B cell (primary cell): ENCODE measurements at regions not wholly inside any gene's neighbourhood (a gene's known extent, or its start where the extent isn't known, plus 50 kb on each side); places are given as distances from the start of the nearest gene placed in this dataset. TPM values are rescaled to one million over a fixed set of nuclear protein-coding genes. Genes with fewer than 3 reads are reported as not detected.

ENCODE experiments used
- ATAC-seq: fragments of 200-7000 bp; cut with Tn5 transposase; one replicate; pipeline ENCODE4 v1.10.0; 2021; ENCODE audit warnings: low read depth, mild to moderate bottlenecking, moderate number of reproducible peaks, moderate library complexity
- CTCF ChIA-PET: fragments of 350-600 bp; sonication (Branson Sonifier 250); formaldehyde crosslinking; loops from one replicate; lab custom pipeline; 2021; ENCODE audit warnings: antibody characterized with exemption, inconsistent platforms; lab: Charles Lee
- POLR2A ChIA-PET: fragments of 350-600 bp; sonication (Branson Sonifier 250); formaldehyde crosslinking; loops from one replicate; lab custom pipeline; 2021; ENCODE audit warnings: antibody characterized with exemption; lab: Charles Lee
- DNase-seq: peaks from one replicate; pipeline ENCODE4 v3.0.0; 2013
- H2AFZ ChIP-seq: 2 replicates; pipeline ENCODE4 v1.6.1; 2012; ENCODE audit warnings: mild to moderate bottlenecking, low read depth, low read length; ENCODE audit not compliant: insufficient read depth, poor library complexity, severe bottlenecking
- H3K27ac ChIP-seq, 2 donors: 1 replicate in 1 of 2; 2 replicates in 1 of 2; pipeline ENCODE4 v1.5.1; 2012 to 2013; ENCODE audit warnings: low read length in 2 of 2, mild to moderate bottlenecking in 2 of 2, moderate library complexity in 1 of 2
- H3K27me3 ChIP-seq, 4 experiments: fragments of 200-600 bp in 1 of 4; sonication (generic) in 1 of 4; replicated peaks in 1 of 4; 1 replicate in 2 of 4; 2 replicates in 2 of 4; pipeline versions ENCODE4 v1.6.1 to v1.7.0; 2013 to 2016; ENCODE audit warnings: low read length in 3 of 4, mild to moderate bottlenecking in 2 of 4, mixed read lengths in 1 of 4, moderate library complexity in 1 of 4; ENCODE audit not compliant: insufficient read depth in 4 of 4, control insufficient read depth in 3 of 4; ENCODE audit errors: control extremely low read depth in 1 of 4
- H3K36me3 ChIP-seq, 2 experiments: replicated peaks in 1 of 2; 1 replicate in 1 of 2; 2 replicates in 1 of 2; pipeline versions ENCODE4 v1.6.1 to v1.7.1; 2013; ENCODE audit warnings: low read length in 1 of 2; ENCODE audit not compliant: insufficient read depth in 2 of 2, control insufficient read depth in 1 of 2; ENCODE audit errors: control extremely low read depth in 1 of 2, extremely low read depth in 1 of 2
- H3K4me1 ChIP-seq, 2 donors: fragments of 200-600 bp in 1 of 2; sonication (generic) in 1 of 2; 1 replicate in 1 of 2; 2 replicates in 1 of 2; pipeline versions ENCODE4 v1.5.1 to v1.6.1; 2013 to 2017; ENCODE audit warnings: low read length in 2 of 2; ENCODE audit not compliant: control insufficient read depth in 2 of 2, insufficient read depth in 2 of 2
- H3K4me2 ChIP-seq: replicated peaks from 2 replicates; pipeline ENCODE3; 2012; ENCODE audit warnings: mild to moderate bottlenecking, low read depth, low read length; ENCODE audit not compliant: poor library complexity, severe bottlenecking
- H3K4me3 ChIP-seq, 5 experiments: fragments of 200-600 bp in 1 of 5; sonication (generic) in 1 of 5; 1 replicate in 3 of 5; 2 replicates in 2 of 5; pipeline versions ENCODE4 v1.5.1 to v1.7.0; 2011 to 2016; ENCODE audit warnings: low read length in 4 of 5, mild to moderate bottlenecking in 4 of 5, low read depth in 2 of 5, control low read depth in 1 of 5, moderate library complexity in 1 of 5; ENCODE audit not compliant: insufficient read depth in 1 of 5; ENCODE audit errors: control extremely low read depth in 1 of 5, extremely low read depth in 1 of 5
- H3K79me2 ChIP-seq: fragments of 200-600 bp; sonication (generic); one replicate; pipeline ENCODE4 v1.6.0; 2016; ENCODE audit warnings: low read length; ENCODE audit not compliant: control insufficient read depth, insufficient read depth
- H3K9ac ChIP-seq: fragments of 200-600 bp; sonication (generic); 2 replicates; pipeline ENCODE4 v1.6.1; 2017; ENCODE audit warnings: mild to moderate bottlenecking, low read length, moderate library complexity
- H3K9me3 ChIP-seq, 3 donors: one replicate each; pipeline versions ENCODE4 v1.6.1 to v1.7.1; 2013; ENCODE audit warnings: low read length in 2 of 3; ENCODE audit not compliant: control insufficient read depth in 2 of 3, insufficient read depth in 1 of 3; ENCODE audit errors: control extremely low read depth in 1 of 3
- H4K20me1 ChIP-seq: 2 replicates; pipeline ENCODE4 v1.6.0; 2012; ENCODE audit warnings: mild to moderate bottlenecking, low read length; ENCODE audit not compliant: insufficient read depth, control insufficient read depth, poor library complexity, severe bottlenecking
- H3K27ac Mint-ChIP-seq: one replicate; pipeline ENCODE4 v1.8.0; 2021; ENCODE audit warnings: mixed read lengths
- H3K27me3 Mint-ChIP-seq: one replicate; pipeline ENCODE4 v1.8.0; 2021; ENCODE audit warnings: mixed read lengths
- H3K4me1 Mint-ChIP-seq: one replicate; pipeline ENCODE4 v1.8.0; 2021; ENCODE audit warnings: mixed read lengths
- H3K4me3 Mint-ChIP-seq: one replicate; pipeline ENCODE4 v1.8.0; 2021; ENCODE audit warnings: mixed read lengths
- H3K9me3 Mint-ChIP-seq: one replicate; pipeline ENCODE4 v1.8.0; 2022; ENCODE audit warnings: mixed read lengths; ENCODE audit not compliant: insufficient read depth
- WGBS: methylation state at CpG from one replicate; pipeline ENCODE4 v1.1.5; 2013; ENCODE audit warnings: missing lambda C conversion rate; ENCODE audit not compliant: insufficient coverage; 5-methylcytosine and 5-hydroxymethylcytosine counted together
- intact Hi-C: fragments of 100-400 bp; cut with micrococcal nuclease; formaldehyde crosslinking; loops from one replicate; pipeline ENCODE4 v1.10.0; 2022
- small RNA-seq: library from RNA; depleted of rRNA; stranded (forward); fragments of <200 nt; gene quantifications from one replicate; pipeline ENCODE3, GENCODE V24; 2012; ENCODE audit warnings: low replicate concordance, low read depth; ENCODE audit not compliant: insufficient read length
- TF ChIP-seq, protein P1 (sequence below): fragments of 200-600 bp; IDR thresholded peaks from one replicate; pipeline ENCODE4 v1.8.0; 2022; ENCODE audit warnings: antibody characterized with exemption, mild to moderate bottlenecking

DNA sequence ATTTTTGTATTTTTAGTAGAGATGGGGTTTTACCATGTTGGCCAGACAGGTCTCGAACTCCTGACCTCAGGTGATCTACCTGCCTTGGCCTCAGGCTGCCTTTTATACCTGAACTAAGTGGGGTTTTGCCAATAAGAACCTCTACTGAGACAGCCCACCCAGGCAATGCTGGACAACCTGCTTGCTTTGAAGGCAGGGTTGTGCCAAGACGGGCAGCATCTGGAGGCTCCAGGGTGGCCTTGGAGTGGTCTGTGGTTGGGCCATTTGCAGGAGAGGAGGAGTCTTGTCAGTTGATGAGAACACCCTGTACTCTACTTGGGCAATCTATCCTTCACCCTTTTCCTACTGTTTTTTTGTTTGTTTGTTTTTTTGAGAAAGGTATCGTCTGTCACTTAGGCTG, 75.3 kb upstream of the ZNF735 start:
- ChIA-PET CTCF (no interaction called here), POLR2A (no interaction called here)
- no peaks in the 10 kb centered on the region for H3K36me3 ChIP-seq
- no peak overlapping the region for H3K27ac ChIP-seq
- Mint-ChIP-seq H3K27ac (no peak overlapping the region), H3K9me3 (peaks cover 19% of the 10 kb centered on the region), H3K27me3 (no peaks in the 10 kb centered on the region), H3K4me1 (no peaks in the 10 kb centered on the region), H3K4me3 (no peak overlapping the region)
- TF ChIP-seq, protein P1, sequence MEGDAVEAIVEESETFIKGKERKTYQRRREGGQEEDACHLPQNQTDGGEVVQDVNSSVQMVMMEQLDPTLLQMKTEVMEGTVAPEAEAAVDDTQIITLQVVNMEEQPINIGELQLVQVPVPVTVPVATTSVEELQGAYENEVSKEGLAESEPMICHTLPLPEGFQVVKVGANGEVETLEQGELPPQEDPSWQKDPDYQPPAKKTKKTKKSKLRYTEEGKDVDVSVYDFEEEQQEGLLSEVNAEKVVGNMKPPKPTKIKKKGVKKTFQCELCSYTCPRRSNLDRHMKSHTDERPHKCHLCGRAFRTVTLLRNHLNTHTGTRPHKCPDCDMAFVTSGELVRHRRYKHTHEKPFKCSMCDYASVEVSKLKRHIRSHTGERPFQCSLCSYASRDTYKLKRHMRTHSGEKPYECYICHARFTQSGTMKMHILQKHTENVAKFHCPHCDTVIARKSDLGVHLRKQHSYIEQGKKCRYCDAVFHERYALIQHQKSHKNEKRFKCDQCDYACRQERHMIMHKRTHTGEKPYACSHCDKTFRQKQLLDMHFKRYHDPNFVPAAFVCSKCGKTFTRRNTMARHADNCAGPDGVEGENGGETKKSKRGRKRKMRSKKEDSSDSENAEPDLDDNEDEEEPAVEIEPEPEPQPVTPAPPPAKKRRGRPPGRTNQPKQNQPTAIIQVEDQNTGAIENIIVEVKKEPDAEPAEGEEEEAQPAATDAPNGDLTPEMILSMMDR = no peak
- no peaks in the 10 kb centered on the region for H4K20me1 ChIP-seq
- no peak overlapping the region for H2AFZ ChIP-seq
- no peak overlapping the region for H3K4me2 ChIP-seq
- no peak for ATAC-seq
- intact Hi-C loops = no loop called here
- H3K9ac ChIP-seq = no peak overlapping the region
- H3K4me3 ChIP-seq = no peak overlapping the region
- WGBS = 50% methylated on average over 1 of the region's 3 CpGs
- H3K79me2 ChIP-seq = no peaks in the 10 kb centered on the region
- H3K27me3 ChIP-seq = no peaks in the 10 kb centered on the region
- no peaks in the 10 kb centered on the region for H3K4me1 ChIP-seq
- no peak for DNase-seq
- H3K9me3 ChIP-seq = peaks cover 0 to 44% (median 13%) of the 10 kb centered on the region in 3 donors

Small RNA genes in the stretch of these regions (small RNA-seq; reads per million reads assigned to genes)
- gene MTND4LP2 = not detected
